ENCODE measurements at regions not wholly inside any gene's neighbourhood (a gene's known extent, or its start where the extent isn't known, plus 50 kb on each side); places are given as distances from the start of the nearest gene placed in this dataset.
A peak's percentile ranks its signal among the peaks of the same experiment; 100 is the strongest.

DNA sequence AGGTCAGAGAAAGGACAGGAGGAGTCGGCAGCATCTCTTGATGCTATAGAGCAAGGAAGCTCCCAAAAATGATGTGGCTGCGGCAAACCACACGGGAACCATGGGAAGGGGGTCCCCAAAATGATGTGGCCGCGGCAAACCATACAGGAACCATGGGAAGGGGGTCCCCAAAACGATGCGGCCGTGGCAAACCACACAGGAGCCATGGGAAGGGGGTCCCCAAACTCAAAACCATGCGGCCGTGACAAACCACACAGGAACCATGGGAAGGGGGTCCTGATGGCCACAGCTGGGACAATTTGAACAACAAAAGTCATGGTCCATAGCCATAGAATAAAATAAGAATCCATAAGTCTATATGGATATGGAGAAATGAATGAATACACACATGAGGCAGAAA, 58.4 kb upstream of the GLI2 start:
- no peak for DNase-seq (ENCODE audit: low read depth)

- no peak for DNase-seq (ENCODE audit: low read depth)
Measured at GRCh38 chr2:120677696-120678247, 57.9 kb upstream of the GLI2 start.

GRCh38 chr2:120678251-120678650, 57.4 kb upstream of the GLI2 start:
- DNase-seq (ENCODE audit: low read depth): no peak

DNA sequence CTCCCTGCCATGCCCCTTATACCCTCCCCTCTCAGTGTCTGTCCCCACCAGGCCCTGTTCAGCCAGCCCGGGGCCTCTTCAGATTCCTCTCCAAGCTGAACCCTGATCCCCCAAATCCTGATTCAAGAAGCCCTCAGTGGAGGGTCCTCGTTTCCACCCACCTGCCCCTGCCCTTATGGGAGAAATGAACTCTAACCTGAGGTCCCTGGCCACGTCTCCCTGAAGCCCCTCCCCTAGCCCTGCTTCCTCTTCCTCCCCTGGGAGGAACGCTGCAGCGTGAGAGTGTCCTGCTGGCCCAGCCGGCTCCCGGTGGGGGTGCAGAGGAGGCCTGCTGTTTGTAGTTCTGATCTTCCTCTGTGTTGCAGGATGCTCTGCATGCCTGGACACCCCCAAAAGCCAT, 56.7 kb upstream of the GLI2 start:
- DNase-seq (ENCODE audit: low read depth): no peak

DNA sequence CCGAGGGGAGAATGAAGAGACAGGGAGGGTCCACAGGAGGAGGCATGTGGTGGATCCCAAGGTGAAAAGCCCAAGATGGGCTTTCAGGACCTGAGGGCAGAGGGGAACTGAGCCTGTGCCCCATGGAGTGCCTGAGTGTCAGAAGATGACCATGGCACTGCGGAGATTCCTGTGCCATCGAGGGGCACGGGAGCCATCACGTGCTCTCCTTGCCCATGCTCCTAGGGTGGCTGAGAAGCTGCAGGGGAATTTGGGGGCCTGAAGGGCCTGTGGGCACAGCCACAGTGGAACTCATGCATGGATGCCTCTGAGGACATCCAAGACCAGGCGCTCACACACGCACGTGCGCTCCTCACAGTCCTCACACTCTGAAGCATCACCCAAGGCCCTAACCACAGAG, 56.1 kb upstream of the GLI2 start:
- no peak for DNase-seq (ENCODE audit: low read depth)

DNA sequence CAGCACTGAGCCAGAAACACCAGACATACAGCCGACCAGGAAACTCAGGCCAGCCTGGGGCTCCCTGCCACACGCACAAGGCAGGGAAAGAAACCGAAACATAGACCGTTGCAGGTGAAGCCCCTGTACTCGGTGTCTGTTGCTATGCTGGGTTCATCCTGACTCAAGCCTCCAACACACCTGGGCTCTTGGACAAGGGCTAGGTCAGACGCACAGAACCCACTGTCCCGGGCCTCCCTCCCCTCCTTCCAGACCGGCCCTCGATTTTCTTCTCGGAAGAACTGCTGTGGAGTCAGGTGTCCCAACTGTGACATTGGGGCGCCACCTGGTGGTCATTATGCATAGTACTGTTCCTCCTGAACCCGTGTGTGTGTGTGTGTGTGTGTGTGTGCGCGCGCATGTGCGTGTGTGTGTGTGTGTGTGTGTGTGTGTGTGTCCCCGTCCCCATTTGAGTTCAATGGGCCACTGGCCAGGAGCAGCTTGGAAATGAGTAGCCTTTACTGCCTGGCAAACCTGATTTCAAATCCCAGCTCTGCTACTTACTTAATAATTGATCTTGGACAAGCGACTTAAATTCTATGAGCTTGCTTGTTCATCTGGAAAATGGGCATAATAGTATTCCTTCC, 55.4 kb upstream of the GLI2 start:
- peak; percentile 62 for DNase-seq (ENCODE audit: low read depth)

- no peak for DNase-seq (ENCODE audit: low read depth)
Measured at GRCh38 chr2:120681181-120681580, 54.5 kb upstream of the GLI2 start.

- DNase-seq (ENCODE audit: low read depth): no peak
Measured at GRCh38 chr2:120681696-120682288, 53.9 kb upstream of the GLI2 start.

DNA sequence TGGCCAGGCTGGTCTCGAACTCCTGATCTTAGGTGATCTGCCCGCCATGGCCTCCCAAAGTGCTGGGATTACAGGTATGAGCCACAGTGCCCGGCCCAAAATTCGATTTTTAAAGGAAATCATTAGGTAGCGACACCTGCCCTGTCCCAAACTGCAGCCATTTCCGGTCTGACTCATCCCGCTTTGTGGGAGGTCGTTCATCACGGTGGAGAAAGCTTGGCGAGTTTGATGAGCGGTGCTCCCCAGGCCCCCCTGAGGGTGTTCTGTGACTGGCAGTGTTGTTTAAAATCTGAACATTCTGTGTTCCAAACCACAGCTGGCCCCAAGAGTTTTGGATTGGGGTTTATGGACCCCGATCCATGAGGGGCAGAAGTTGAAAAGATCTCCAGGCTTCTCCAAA, 53.0 kb upstream of the GLI2 start:
- DNase-seq (ENCODE audit: low read depth): no peak

DNA sequence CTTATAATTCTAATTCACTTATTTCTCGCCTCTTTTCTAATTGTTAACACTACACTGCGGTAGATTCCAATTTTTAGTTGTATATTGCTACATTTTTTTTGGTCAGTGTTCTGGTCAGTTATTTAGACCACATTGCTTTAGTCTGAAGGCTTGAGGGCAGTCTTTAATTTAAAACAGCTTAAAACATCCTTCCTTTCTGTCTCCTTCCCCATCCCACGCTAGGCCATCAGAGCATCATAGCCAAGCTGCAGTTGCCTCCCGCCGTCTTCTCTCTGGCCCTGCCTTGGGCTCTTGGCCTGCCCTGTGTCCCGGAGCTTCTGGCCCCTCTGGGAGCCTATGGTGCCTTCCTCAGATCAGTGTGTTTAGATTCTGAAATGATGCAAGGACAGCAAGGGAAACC, 52.6 kb upstream of the GLI2 start:
- no peak for DNase-seq (ENCODE audit: low read depth)

DNA sequence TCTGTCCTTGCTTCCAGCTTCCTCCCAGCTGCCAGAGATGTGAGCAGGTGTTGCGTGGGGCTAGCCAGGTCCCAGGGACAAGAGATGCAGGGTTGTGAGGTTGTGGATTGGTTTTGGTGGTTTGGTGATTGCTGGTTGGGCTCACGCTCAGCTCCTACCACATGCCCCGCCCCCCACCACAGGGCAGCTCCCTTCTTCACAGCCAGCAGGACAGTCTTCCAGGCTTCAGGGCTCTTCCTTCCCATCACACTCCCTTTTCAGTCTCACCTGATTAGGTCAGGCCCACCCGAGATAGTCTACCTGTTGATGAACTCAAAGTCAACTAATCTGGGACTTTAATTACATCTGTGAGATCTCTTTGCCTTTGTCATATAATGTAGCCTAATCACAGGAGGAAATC, 52.0 kb upstream of the GLI2 start:
- no peak for DNase-seq (ENCODE audit: low read depth)

DNA sequence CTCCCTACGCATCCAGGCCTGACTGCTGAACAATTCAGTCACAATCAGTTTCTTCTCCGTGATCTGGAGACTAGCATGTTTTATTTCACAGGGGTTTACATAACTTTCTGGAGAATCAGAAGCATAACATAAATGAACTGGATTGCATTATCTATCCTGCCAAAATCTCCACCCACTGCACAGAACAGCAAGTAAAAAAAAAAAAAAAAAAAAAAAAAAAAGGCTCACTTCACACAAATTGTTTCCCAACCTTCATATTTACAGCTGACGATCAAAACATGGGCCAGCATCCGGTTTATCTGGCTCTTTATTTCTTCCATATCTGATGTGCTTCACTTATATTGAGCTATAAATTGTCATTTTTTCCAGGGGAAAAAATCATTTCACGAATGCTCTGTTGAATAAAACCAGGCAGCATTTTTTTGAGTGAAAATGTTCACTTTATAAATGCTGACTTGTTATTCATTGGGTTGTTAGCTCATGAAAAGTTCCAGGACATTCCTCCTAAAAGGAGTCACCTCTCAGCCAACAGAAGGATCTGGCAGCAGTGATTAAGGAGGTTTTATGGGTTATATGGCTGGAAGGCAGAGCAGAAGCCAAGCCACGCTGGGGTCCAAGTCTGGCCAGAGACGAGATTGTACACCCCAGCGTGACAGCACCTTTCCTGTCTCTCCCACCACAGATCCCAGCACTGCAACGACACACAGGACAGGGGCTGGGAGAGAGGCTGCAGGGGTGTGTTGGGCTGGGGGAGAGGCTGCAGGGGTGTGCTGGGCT, 51.2 kb upstream of the GLI2 start:
- no peak for DNase-seq (ENCODE audit: low read depth)

DNA sequence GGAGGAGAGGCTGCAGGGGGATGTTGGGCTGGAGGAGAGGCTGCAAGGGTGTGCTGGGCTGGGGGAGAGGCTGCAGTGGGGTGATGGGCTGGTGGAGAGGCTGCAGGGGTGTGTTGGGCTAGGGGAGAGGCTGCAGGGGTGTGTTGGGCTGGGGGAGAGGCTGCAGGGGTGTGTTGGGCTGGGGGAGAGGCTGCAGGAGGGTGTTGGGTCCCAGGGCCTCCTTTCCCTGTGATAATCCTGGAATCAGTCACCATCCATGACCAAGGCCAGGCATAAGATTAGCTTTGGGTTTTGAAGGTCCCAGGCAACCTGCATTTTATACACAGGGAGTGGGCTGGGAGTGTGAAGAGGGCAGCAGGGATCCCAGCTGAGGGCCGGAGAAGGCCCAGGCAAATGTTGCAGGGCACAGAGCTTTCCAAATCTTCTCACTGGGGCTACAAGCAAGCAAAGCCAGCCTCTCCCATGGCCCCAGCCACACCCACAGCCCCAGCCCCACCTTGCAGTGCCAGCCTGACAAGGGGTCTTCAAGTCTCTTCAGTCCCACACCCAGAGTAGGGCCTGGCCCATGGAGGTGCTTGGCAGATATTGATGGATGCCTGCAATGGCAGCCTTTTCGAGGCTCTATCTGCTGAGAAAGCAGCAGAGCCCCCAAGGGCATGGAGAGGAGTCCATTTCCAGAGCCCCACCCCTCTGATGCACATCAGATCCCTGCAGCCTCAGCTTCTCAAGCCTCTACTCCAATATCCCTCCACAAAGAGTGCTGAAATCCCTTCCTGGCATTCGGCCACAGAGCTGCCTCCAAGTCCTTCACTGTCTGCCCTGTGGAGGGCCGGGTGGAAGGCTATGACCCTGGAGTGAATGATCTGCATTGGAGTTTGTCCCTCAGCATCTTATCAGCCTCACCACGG, 50.3 kb upstream of the GLI2 start:
- no peak for DNase-seq (ENCODE audit: low read depth)

All from activated T-helper 9 cell treated with anti-CD3 and anti-CD28 coated beads, Interleukin-2, amount 50 U/mL, for 16 hours (primary cell).